ENCODE measurements at regions not wholly inside any gene's neighbourhood (a gene's known extent, or its start where the extent isn't known, plus 50 kb on each side); places are given as distances from the start of the nearest gene placed in this dataset.

GRCh38 chr4:45750721-45751120, 373.1 kb downstream of the GABRG1 start:
- no peak for TF ChIP-seq CTCF (IDR thresholded peaks at IDR 0.05)
- ATAC-seq = no peak
- H3K36me3 ChIP-seq = no peaks in the 10 kb centered on the region
- no peaks in the 10 kb centered on the region for H3K4me1 ChIP-seq
- H3K27ac ChIP-seq = no peak overlapping the region
- no peak for FAIRE-seq
- H3K9me3 ChIP-seq = no peaks in the 10 kb centered on the region
- H3K4me3 ChIP-seq = no peak overlapping the region
- no peak for DNase-seq
- intact Hi-C loops (cut with DNase I) = no loop called here
- WGBS, 2 donors = 35 to 37% methylated on average over 2 of the region's 2 CpGs
- no peaks in the 10 kb centered on the region for H3K27me3 ChIP-seq

- WGBS, 2 donors = 50 to 62% methylated on average over 3 of the region's 3 CpGs
- ATAC-seq = no peak
- no peak for FAIRE-seq
Observed at GRCh38 chr4:45745741-45746140, 378.1 kb downstream of the GABRG1 start.

GRCh38 chr4:45741897-45742296, 382.0 kb downstream of the GABRG1 start:
- no peak overlapping the region for H3K27ac ChIP-seq
- peak in 1 of 4 donors; percentile 25 for ATAC-seq
- 15 to 46% methylated on average over 1 of the region's 1 CpG for WGBS, 2 donors
- no peak for TF ChIP-seq CTCF (IDR thresholded peaks at IDR 0.05)
- no peaks in the 10 kb centered on the region for H3K4me1 ChIP-seq
- no peaks in the 10 kb centered on the region for H3K36me3 ChIP-seq
- intact Hi-C loops (cut with DNase I) = no loop called here
- H3K4me3 ChIP-seq = no peak overlapping the region
- no peaks in the 10 kb centered on the region for H3K27me3 ChIP-seq
- no peak for FAIRE-seq
- no peaks in the 10 kb centered on the region for H3K9me3 ChIP-seq
- no peak for DNase-seq

More at GRCh38 chr4:45745741-45746140, 378.1 kb downstream of the GABRG1 start:
- Histone ChIP-seq H3K9me3 (no peaks in the 10 kb centered on the region), H3K4me1 (no peaks in the 10 kb centered on the region), H3K36me3 (no peaks in the 10 kb centered on the region), H3K27me3 (no peaks in the 10 kb centered on the region), H3K27ac (no peak overlapping the region), H3K4me3 (no peak overlapping the region)
- no peak for TF ChIP-seq CTCF (IDR thresholded peaks at IDR 0.05)
- intact Hi-C loops (cut with DNase I) = no loop called here
- DNase-seq = no peak

- Histone ChIP-seq H3K36me3 (no peaks in the 10 kb centered on the region), H3K9me3 (no peaks in the 10 kb centered on the region), H3K4me3 (no peak overlapping the region), H3K4me1 (no peaks in the 10 kb centered on the region), H3K27me3 (no peaks in the 10 kb centered on the region), H3K27ac (no peak overlapping the region)
- DNase-seq = no peak
- no peak for FAIRE-seq
- intact Hi-C loops (cut with DNase I) = no loop called here
- no peak for ATAC-seq
- WGBS, 2 donors = 46 to 63% methylated on average over 1 of the region's 1 CpG
- TF ChIP-seq CTCF (IDR thresholded peaks at IDR 0.05) = no peak
Observed at GRCh38 chr4:45732161-45732560, 391.7 kb downstream of the GABRG1 start.

GRCh38 chr4:45716093-45716492, 407.8 kb downstream of the GABRG1 start:
- no peak for TF ChIP-seq CTCF (IDR thresholded peaks at IDR 0.05)
- WGBS, 2 donors = 42 to 47% methylated on average over 3 of the region's 3 CpGs
- no peaks in the 10 kb centered on the region for H3K36me3 ChIP-seq
- ATAC-seq (no peak), DNase-seq (no peak), FAIRE-seq (no peak)
- no peak overlapping the region for H3K27ac ChIP-seq
- intact Hi-C loops (cut with DNase I) = no loop called here
- H3K4me1 ChIP-seq = no peaks in the 10 kb centered on the region
- H3K4me3 ChIP-seq = no peak overlapping the region
- no peaks in the 10 kb centered on the region for H3K9me3 ChIP-seq
- H3K27me3 ChIP-seq = no peaks in the 10 kb centered on the region

Data from pancreas (tissue), 10 donors.